Omental fat pad (tissue), 3 donors: ENCODE measurements at regions not wholly inside any gene's neighbourhood (a gene's known extent, or its start where the extent isn't known, plus 50 kb on each side); places are given as distances from the start of the nearest gene placed in this dataset.

Experiments
- ATAC-seq: fragments of 150-250 bp; one replicate; pipeline ENCODE4 v1.9.1; 2016; ENCODE audit warnings: mild to moderate bottlenecking, moderate library complexity; ENCODE audit not compliant: low FRiP score
- DNase-seq: peaks from one replicate; pipeline ENCODE4 v3.0.0-alpha.2; 2019; ENCODE audit warnings: low spot score
- TF ChIP-seq, protein P1 (sequence below), 3 donors: fragments of 450-650 bp; IDR thresholded peaks; one replicate each; pipeline ENCODE4 v1.5.1; 2016 to 2017; ENCODE audit warnings: antibody characterized with exemption in 3 of 3, mild to moderate bottlenecking in 3 of 3, moderate library complexity in 2 of 3

DNA sequence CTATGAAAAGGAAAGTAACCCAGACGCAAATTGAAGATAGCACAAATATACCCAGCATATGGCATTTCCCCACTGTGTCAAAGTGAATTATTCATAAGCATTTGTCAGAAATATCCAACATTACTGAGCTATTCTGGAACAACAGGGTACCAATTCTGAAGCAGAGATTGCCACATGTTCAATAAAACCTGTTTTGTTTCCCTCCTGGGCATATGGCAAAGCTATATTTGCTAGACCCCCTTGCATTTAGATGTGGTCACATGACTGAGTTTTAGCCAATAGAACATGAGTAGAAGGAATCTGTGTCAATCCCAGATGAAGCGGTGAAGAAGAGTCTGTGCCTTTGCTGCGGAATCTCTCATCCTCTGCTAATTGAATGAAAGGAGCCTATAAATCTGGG, 296.4 kb upstream of the DLGAP1 start:
- TF ChIP-seq, protein P1, sequence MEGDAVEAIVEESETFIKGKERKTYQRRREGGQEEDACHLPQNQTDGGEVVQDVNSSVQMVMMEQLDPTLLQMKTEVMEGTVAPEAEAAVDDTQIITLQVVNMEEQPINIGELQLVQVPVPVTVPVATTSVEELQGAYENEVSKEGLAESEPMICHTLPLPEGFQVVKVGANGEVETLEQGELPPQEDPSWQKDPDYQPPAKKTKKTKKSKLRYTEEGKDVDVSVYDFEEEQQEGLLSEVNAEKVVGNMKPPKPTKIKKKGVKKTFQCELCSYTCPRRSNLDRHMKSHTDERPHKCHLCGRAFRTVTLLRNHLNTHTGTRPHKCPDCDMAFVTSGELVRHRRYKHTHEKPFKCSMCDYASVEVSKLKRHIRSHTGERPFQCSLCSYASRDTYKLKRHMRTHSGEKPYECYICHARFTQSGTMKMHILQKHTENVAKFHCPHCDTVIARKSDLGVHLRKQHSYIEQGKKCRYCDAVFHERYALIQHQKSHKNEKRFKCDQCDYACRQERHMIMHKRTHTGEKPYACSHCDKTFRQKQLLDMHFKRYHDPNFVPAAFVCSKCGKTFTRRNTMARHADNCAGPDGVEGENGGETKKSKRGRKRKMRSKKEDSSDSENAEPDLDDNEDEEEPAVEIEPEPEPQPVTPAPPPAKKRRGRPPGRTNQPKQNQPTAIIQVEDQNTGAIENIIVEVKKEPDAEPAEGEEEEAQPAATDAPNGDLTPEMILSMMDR (IDR thresholded peaks at IDR 0.05), result no peak

DNA sequence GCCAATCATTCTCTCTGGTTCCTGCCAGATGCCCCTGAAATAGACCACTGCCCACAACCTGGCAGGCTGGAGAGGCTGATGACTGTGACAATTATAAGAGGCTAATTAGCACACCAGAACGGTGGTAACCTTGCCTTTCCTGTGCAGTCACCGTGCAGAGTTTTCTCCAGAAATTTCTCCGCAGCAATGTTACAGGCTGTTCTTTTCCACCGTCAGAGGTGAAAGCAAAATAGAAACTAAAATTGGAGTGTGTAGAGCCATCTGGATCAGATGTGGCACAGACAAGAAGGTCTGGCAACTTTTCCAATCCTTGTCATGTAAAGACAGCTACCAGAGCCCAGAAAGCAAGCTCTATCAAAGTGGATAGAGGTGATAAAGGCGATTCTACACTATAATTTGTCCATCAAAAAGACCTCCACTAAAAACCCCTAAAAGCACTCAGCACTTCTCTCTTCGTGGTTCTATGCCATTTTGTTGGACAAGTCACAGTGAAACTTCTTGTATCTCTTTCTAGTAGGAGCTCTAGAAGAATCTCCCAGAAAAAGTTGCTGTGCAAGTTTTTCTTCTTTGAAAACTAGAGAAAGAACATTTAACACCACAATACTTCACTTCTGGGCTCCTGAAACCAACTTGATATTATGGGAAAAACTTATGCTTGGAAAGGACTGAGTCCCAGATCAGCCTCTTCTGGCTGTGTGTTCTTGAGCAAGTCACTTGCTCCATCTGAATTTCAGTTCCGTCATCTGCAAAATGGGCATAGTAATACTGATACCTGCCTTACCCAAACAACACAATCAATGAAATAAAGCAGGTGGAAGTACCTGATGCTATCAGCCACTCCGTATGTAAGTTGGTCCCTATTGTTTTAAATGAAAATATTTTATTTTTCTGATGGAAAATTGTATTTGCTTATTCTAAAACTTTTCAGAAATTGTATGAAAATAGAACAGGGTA, 295.6 kb upstream of the DLGAP1 start:
- TF ChIP-seq, protein P1 (IDR thresholded peaks at IDR 0.05), result no peak
- no peak for DNase-seq
- ATAC-seq, result no peak

More for the DNA sequence above, 296.4 kb upstream of the DLGAP1 start:
- ATAC-seq (no peak), DNase-seq (no peak)

DNA sequence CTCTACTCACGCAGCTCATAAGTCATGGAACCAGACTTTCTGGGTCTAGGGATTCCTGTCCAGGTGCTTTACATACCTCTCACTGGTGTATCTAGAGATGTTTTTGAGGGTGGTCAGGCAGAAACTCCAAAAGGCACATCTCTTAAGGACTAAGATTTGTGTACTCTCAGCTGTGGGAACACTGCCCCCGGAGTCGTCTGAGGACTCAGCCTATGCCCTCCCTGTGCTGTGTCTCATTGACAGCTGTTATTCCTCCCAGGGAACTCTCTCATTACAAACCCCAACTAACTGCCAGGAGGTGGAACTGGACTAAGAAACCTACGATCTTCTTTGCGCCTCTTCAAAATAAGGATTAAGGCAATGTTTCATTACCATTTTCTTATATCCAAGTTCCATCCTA, 293.9 kb upstream of the DLGAP1 start:
- TF ChIP-seq, protein P1 (IDR thresholded peaks at IDR 0.05), result no peak
- DNase-seq (no peak), ATAC-seq (no peak)

DNA sequence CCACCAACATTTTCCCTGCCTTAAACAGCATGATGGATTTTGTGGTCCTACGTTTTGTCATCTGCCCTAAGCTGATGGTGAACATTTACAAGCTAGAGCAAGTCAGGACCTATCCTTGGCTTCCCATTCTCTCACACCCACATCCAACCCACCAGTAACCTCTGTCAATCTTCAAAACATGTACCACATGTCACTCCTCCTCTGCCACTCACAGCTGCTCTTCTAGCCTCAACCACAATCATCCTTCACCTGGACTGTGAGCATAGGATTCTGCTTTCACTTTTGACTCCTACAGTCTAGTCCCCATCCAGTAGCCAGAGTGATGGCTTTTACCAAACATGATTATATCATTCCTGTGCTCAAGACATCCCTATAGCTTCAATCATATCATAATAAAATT, 279.8 kb upstream of the DLGAP1 start:
- DNase-seq, result no peak
- TF ChIP-seq, protein P1 (IDR thresholded peaks at IDR 0.05), result no peak
- no peak for ATAC-seq

DNA sequence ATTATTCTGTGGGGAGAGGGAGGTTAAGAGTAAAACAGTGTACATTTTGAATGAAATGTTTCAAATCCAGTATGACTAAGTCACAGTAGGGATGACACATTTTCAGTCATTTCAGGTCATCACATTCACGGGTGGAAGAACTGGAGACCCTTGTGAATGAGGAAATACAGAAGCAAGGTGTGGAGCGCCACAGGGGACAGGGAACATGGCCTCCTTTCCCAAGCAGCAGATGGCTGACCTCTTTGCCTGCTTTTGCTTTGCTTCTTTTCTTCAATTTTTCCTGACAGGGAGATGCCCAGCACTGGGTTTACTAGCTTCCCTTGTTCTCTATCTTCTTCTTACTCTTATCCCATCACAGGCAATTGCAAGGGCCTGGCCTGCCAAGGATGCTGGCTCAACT, 278.9 kb upstream of the DLGAP1 start:
- DNase-seq (no peak), ATAC-seq (no peak)
- TF ChIP-seq, protein P1 (IDR thresholded peaks at IDR 0.05), result no peak

DNA sequence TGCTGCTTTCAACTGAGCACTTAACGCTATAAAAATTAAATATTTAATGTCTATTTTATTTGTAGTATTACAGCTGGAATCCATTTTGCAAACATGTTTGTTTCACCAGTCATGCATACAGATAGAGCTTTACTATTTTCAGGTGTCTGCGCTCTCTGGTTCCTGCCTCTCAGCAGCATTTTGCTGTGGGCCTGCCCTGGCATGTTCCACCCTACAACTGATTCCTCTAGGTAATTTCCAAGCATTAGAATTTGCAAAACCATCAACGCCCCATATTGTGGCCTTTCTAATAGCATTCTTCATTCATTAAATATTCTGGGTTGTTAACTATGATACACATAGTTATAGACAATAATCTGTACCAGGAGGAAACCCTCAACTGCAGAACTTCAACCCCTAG, 266.4 kb upstream of the DLGAP1 start:
- TF ChIP-seq, protein P1 (IDR thresholded peaks at IDR 0.05), result no peak
- no peak for ATAC-seq
- DNase-seq, result no peak

DNA sequence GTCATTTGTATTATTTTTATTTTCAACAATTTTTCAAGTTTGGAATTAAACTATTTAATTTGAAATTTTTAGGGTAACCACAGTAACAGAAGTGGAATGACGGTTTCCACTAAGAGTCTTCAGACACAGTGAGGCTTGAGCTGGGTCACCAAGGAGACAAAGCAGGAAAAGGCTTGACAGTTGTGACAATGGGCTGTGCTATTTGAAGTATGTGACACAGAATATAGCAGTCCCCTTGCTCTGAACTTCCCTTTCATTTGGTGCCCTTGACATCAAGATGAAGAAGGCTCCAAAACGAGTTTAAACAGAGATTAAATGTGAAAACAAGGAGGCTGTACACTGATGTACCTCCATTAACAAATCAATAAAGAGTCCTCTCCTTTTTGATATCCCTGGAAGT, 265.4 kb upstream of the DLGAP1 start:
- DNase-seq (no peak), ATAC-seq (no peak)
- TF ChIP-seq, protein P1 (IDR thresholded peaks at IDR 0.05), result no peak
